WTC11 (cell line): ENCODE measurements at regions not wholly inside any gene's neighbourhood (a gene's known extent, or its start where the extent isn't known, plus 50 kb on each side); places are given as distances from the start of the nearest gene placed in this dataset.

ENCODE experiments used
- ATAC-seq: fragments of 200-7000 bp; cut with Tn5 transposase; 2 replicates; pipeline ENCODE4 v1.10.0; 2021; ENCODE audit warnings: mild to moderate bottlenecking, moderate library complexity
- CTCF ChIA-PET: fragments of 300-600 bp; sonication (Branson Sonifier 250); formaldehyde crosslinking; loops from one replicate; lab custom pipeline; 2021; ENCODE audit warnings: antibody characterized with exemption; lab: Charles Lee
- POLR2A ChIA-PET: fragments of 350-600 bp; sonication (Branson Sonifier 250); formaldehyde crosslinking; loops from one replicate; lab custom pipeline; 2021; ENCODE audit warnings: antibody characterized with exemption; lab: Charles Lee
- DNase-seq: peaks from one replicate; pipeline ENCODE4 v3.0.0; 2021; ENCODE audit warnings: low spot score
- H3K27ac Mint-ChIP-seq: 2 replicates; pipeline ENCODE4 v1.8.0; 2021; ENCODE audit warnings: mixed read lengths
- H3K27me3 Mint-ChIP-seq: 2 replicates; pipeline ENCODE4 v1.8.0; 2021; ENCODE audit warnings: low read depth, mild to moderate bottlenecking, moderate library complexity, mixed read lengths
- H3K36me3 Mint-ChIP-seq: 2 replicates; pipeline ENCODE4 v1.8.0; 2021; ENCODE audit warnings: mixed read lengths
- H3K4me1 Mint-ChIP-seq: 2 replicates; pipeline ENCODE4 v1.8.0; 2022; ENCODE audit warnings: mixed read lengths
- H3K4me3 Mint-ChIP-seq: 2 replicates; pipeline ENCODE4 v1.8.0; 2021; ENCODE audit warnings: mild to moderate bottlenecking, moderate library complexity, mixed read lengths
- H3K9me3 Mint-ChIP-seq: 2 replicates; pipeline ENCODE4 v1.8.0; 2021; ENCODE audit warnings: mixed read lengths
- ATF3 ChIP-seq: sonication (generic); formaldehyde crosslinking; conservative IDR thresholded peaks from 2 replicates; pipeline ENCODE4 v1.8.1; 2022; ENCODE audit warnings: mild to moderate bottlenecking, missing genetic modification reagents
- EMX1 ChIP-seq: fragments of 250-450 bp; sonication (Bioruptor Pico); IDR thresholded peaks from 2 replicates; pipeline ENCODE4 v1.8.0; 2021; ENCODE audit warnings: mild to moderate bottlenecking
- ETV6 ChIP-seq: sonication (generic); formaldehyde crosslinking; IDR thresholded peaks from 2 replicates; pipeline ENCODE4 v1.8.1; 2022; ENCODE audit warnings: mild to moderate bottlenecking, missing genetic modification reagents
- IRF2 ChIP-seq: sonication (generic); formaldehyde crosslinking; IDR thresholded peaks from 2 replicates; pipeline ENCODE4 v1.8.0; 2022; ENCODE audit warnings: low read depth, missing genetic modification reagents, borderline replicate concordance
- JUN ChIP-seq: sonication (generic); formaldehyde crosslinking; IDR thresholded peaks from 2 replicates; pipeline ENCODE4 v1.8.0; 2023; ENCODE audit warnings: mild to moderate bottlenecking, missing genetic modification reagents
- MXD4 ChIP-seq: fragments of 250-450 bp; sonication (Bioruptor Pico); IDR thresholded peaks from 2 replicates; pipeline ENCODE4 v1.8.0; 2021; ENCODE audit warnings: mild to moderate bottlenecking, moderate library complexity, borderline replicate concordance
- MYBL2 ChIP-seq: sonication (generic); formaldehyde crosslinking; IDR thresholded peaks from 2 replicates; pipeline ENCODE4 v1.8.1; 2023; ENCODE audit warnings: mild to moderate bottlenecking, moderate library complexity, missing genetic modification reagents
- NFYB ChIP-seq: sonication (generic); formaldehyde crosslinking; conservative IDR thresholded peaks from 2 replicates; pipeline ENCODE4 v1.8.0; 2022; ENCODE audit warnings: low read depth, missing genetic modification reagents
- NR1H2 ChIP-seq: sonication (generic); formaldehyde crosslinking; IDR thresholded peaks from 2 replicates; pipeline ENCODE4 v1.9.0; 2021; ENCODE audit warnings: mild to moderate bottlenecking, moderate library complexity, missing genetic modification reagents
- NR3C1 ChIP-seq: sonication (generic); formaldehyde crosslinking; conservative IDR thresholded peaks from 2 replicates; pipeline ENCODE4 v1.8.1; 2023; ENCODE audit warnings: low read depth, mild to moderate bottlenecking, missing genetic modification reagents
- RORB ChIP-seq: fragments of 250-450 bp; sonication (Bioruptor Pico); IDR thresholded peaks from 2 replicates; pipeline ENCODE4 v1.9.0; 2021; ENCODE audit warnings: mild to moderate bottlenecking
- SP1 ChIP-seq: sonication (generic); formaldehyde crosslinking; conservative IDR thresholded peaks from 2 replicates; pipeline ENCODE4 v1.8.1; 2022; ENCODE audit warnings: missing genetic modification reagents
- TCF7 ChIP-seq: sonication (generic); formaldehyde crosslinking; IDR thresholded peaks from 2 replicates; pipeline ENCODE4 v1.8.0; 2022; ENCODE audit warnings: mild to moderate bottlenecking, low read depth, missing genetic modification reagents, moderate library complexity
- USF1 ChIP-seq: sonication (generic); formaldehyde crosslinking; IDR thresholded peaks from 2 replicates; pipeline ENCODE4 v1.8.0; 2022; ENCODE audit warnings: mild to moderate bottlenecking, missing genetic modification reagents
- ZBTB21 ChIP-seq: sonication (generic); formaldehyde crosslinking; IDR thresholded peaks from 2 replicates; pipeline ENCODE4 v1.8.1; 2023; ENCODE audit warnings: mild to moderate bottlenecking, missing genetic modification reagents, borderline replicate concordance
- ZBTB43 ChIP-seq: sonication (generic); formaldehyde crosslinking; IDR thresholded peaks from 2 replicates; pipeline ENCODE4 v1.8.1; 2023; ENCODE audit warnings: mild to moderate bottlenecking, missing genetic modification reagents
- ZNF121 ChIP-seq: sonication (generic); formaldehyde crosslinking; IDR thresholded peaks from 2 replicates; pipeline ENCODE4 v1.8.0; 2023; ENCODE audit warnings: missing genetic modification reagents
- ZNF232 ChIP-seq: sonication (generic); formaldehyde crosslinking; IDR thresholded peaks from 2 replicates; pipeline ENCODE4 v1.8.0; 2022; ENCODE audit warnings: mild to moderate bottlenecking, missing genetic modification reagents
- TF ChIP-seq, protein P1 (sequence below): sonication (generic); formaldehyde crosslinking; IDR thresholded peaks from 2 replicates; pipeline ENCODE4 v1.8.1; 2023; ENCODE audit warnings: mild to moderate bottlenecking, missing genetic modification reagents, moderate library complexity
- TF ChIP-seq, protein P2 (sequence below): fragments of 200-600 bp; IDR thresholded peaks from 2 replicates; pipeline ENCODE4 v1.8.0; 2022; ENCODE audit warnings: antibody characterized with exemption
- TF ChIP-seq, protein P3 (sequence below): sonication (generic); formaldehyde crosslinking; IDR thresholded peaks from 2 replicates; pipeline ENCODE4 v1.8.1; 2022; ENCODE audit warnings: low read depth, mild to moderate bottlenecking, moderate library complexity, missing genetic modification reagents, borderline replicate concordance
- TF ChIP-seq, protein P4 (sequence below): sonication (generic); formaldehyde crosslinking; IDR thresholded peaks from 2 replicates; pipeline ENCODE4 v1.8.1; 2022; ENCODE audit warnings: mild to moderate bottlenecking, missing genetic modification reagents, moderate library complexity, borderline replicate concordance

DNA sequence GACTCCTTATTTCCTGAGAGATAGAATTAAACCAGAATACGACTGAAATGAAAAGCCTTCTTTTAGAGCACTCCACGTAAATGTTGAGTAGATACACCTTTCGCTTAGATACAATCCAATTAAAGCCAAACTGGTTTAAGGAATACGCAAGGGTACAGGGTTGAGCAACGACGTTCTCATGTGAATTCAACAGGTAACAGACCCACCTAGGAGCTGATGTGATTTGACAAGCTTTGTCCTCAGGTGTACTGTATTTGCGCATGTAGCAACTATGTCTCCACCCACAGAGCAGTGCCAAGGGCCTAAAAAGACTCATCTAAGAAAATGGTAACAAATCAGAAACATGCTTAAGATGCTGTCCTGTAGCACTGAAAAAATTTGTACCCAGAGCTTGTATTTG, 139.6 kb downstream of the GATA3 start:
- ATAC-seq, result no peak
- Mint-ChIP-seq H3K36me3 (no peaks in the 10 kb centered on the region), H3K9me3 (no peaks in the 10 kb centered on the region), H3K27ac (no peak overlapping the region), H3K27me3 (peaks cover 5% of the 10 kb centered on the region), H3K4me3 (no peak overlapping the region), H3K4me1 (peaks cover 10% of the 10 kb centered on the region)
- CTCF ChIA-PET, result no interaction called here
- POLR2A ChIA-PET, result no interaction called here
- DNase-seq, result no peak
- TF ChIP-seq ZBTB43 (CRISPR knock-in tag) (no peak), NR3C1 (no peak), ZBTB21 (CRISPR knock-in tag) (no peak), ETV6 (CRISPR knock-in tag) (no peak), MXD4 (no peak), MYBL2 (CRISPR knock-in tag) (no peak), ZNF121 (no peak), ZNF232 (CRISPR knock-in tag) (no peak), SP1 (CRISPR knock-in tag) (no peak), IRF2 (no peak), USF1 (CRISPR knock-in tag) (no peak), NR1H2 (CRISPR knock-in tag) (no peak), TCF7 (CRISPR knock-in tag) (no peak)
- TF ChIP-seq, protein P1, sequence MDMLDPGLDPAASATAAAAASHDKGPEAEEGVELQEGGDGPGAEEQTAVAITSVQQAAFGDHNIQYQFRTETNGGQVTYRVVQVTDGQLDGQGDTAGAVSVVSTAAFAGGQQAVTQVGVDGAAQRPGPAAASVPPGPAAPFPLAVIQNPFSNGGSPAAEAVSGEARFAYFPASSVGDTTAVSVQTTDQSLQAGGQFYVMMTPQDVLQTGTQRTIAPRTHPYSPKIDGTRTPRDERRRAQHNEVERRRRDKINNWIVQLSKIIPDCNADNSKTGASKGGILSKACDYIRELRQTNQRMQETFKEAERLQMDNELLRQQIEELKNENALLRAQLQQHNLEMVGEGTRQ (CRISPR knock-in tag), result no peak
- TF ChIP-seq, protein P2, sequence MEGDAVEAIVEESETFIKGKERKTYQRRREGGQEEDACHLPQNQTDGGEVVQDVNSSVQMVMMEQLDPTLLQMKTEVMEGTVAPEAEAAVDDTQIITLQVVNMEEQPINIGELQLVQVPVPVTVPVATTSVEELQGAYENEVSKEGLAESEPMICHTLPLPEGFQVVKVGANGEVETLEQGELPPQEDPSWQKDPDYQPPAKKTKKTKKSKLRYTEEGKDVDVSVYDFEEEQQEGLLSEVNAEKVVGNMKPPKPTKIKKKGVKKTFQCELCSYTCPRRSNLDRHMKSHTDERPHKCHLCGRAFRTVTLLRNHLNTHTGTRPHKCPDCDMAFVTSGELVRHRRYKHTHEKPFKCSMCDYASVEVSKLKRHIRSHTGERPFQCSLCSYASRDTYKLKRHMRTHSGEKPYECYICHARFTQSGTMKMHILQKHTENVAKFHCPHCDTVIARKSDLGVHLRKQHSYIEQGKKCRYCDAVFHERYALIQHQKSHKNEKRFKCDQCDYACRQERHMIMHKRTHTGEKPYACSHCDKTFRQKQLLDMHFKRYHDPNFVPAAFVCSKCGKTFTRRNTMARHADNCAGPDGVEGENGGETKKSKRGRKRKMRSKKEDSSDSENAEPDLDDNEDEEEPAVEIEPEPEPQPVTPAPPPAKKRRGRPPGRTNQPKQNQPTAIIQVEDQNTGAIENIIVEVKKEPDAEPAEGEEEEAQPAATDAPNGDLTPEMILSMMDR, result no peak

- no peak for DNase-seq
- Mint-ChIP-seq H3K27ac (no peak overlapping the region), H3K4me3 (no peak overlapping the region), H3K27me3 (no peaks in the 10 kb centered on the region), H3K9me3 (no peaks in the 10 kb centered on the region; the same call in 1 of the 2 replicates), H3K36me3 (no peaks in the 10 kb centered on the region), H3K4me1 (no peaks in the 10 kb centered on the region)
- ATAC-seq, result no peak
- TF ChIP-seq, protein P3, sequence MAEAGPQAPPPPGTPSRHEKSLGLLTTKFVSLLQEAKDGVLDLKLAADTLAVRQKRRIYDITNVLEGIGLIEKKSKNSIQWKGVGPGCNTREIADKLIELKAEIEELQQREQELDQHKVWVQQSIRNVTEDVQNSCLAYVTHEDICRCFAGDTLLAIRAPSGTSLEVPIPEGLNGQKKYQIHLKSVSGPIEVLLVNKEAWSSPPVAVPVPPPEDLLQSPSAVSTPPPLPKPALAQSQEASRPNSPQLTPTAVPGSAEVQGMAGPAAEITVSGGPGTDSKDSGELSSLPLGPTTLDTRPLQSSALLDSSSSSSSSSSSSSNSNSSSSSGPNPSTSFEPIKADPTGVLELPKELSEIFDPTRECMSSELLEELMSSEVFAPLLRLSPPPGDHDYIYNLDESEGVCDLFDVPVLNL, result no peak
- no peak for TF ChIP-seq RORB
- TF ChIP-seq, protein P4, sequence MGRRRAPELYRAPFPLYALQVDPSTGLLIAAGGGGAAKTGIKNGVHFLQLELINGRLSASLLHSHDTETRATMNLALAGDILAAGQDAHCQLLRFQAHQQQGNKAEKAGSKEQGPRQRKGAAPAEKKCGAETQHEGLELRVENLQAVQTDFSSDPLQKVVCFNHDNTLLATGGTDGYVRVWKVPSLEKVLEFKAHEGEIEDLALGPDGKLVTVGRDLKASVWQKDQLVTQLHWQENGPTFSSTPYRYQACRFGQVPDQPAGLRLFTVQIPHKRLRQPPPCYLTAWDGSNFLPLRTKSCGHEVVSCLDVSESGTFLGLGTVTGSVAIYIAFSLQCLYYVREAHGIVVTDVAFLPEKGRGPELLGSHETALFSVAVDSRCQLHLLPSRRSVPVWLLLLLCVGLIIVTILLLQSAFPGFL (CRISPR knock-in tag), result no peak
- POLR2A ChIA-PET, result no interaction called here
- CTCF ChIA-PET, result no interaction called here
Observed at GRCh38 chr10:8206882-8207281, 152.4 kb downstream of the GATA3 start.

DNA sequence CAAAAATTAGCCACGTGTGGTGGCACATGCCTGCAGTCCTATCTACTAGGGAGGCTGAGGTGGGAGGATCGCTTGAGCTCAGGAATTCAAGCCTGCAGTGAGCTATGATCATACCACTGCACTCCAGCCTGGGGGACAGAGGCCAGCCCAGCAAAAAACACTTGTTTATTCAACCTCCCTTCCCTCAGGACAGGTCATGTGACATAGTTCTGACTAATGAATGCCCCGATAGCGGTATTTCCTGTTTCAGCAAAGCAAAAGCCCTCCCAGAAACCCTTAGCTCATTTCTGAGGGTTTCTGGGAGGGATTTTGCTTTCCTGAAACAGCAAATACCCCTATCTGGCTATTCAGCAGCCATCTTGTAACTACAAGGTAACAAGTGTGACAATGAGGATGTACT, 157.1 kb downstream of the GATA3 start:
- Mint-ChIP-seq H3K27me3 (peaks cover 3% of the 10 kb centered on the region), H3K27ac (no peak overlapping the region), H3K9me3 (no peaks in the 10 kb centered on the region; the same call in 1 of the 2 replicates), H3K4me3 (no peak overlapping the region), H3K36me3 (no peaks in the 10 kb centered on the region), H3K4me1 (no peaks in the 10 kb centered on the region)
- ChIA-PET CTCF (no interaction called here), POLR2A (no interaction called here)
- DNase-seq (no peak), ATAC-seq (no peak)
- no peak for TF ChIP-seq NFYB (CRISPR knock-in tag)
- no peak for TF ChIP-seq EMX1 (CRISPR knock-in tag)
- no peak for TF ChIP-seq ATF3 (CRISPR knock-in tag)
- no peak for TF ChIP-seq JUN (CRISPR knock-in tag)
- TF ChIP-seq TCF7 (CRISPR knock-in tag), result no peak
